NCI-H510A (cell line): ENCODE measurements at regions not wholly inside any gene's neighbourhood (a gene's known extent, or its start where the extent isn't known, plus 50 kb on each side); places are given as distances from the start of the nearest gene placed in this dataset.

Source experiments
- DNase-seq: peaks from one replicate; lab custom pipeline; 2025; lab: John Stamatoyannopoulos, UW

DNA sequence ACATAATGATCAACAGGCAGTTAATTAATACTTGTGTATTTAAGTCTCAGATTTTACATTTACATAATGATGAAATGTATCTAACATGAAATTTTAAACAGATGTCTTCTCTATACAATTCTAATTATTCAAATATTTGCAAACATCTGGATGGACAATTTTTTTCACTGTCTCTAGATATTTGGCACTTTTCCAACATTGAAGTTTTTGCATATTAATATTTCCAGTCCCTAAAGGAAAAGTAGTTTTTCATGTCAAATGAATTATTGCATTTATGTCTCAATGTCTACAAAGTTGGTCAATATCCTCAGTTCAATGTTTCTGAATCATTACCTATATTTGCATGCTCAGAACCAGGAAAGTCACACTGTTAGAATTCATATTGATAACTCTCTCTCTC is 560.9 kb upstream of the PKDCC start:
- no peak for DNase-seq

DNA sequence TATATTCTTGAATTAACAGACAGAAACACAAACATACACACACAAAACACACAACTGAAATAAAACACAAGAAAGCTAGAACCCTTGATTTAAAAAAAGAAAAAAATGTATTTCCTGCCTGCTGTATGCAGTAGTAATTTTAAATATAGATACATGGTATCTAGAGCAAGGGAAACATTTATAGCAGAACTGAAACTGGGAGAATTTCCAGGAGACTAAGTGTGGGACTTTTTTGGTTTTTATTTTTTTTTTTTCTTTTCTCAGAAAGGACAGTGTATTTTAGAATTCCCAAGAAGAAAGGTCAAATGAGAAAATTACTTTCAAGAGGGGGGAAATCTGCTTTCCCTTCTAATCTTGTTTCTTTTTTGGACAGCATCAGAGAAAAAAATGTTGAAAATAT is 558.9 kb upstream of the PKDCC start:
- no peak for DNase-seq

DNA sequence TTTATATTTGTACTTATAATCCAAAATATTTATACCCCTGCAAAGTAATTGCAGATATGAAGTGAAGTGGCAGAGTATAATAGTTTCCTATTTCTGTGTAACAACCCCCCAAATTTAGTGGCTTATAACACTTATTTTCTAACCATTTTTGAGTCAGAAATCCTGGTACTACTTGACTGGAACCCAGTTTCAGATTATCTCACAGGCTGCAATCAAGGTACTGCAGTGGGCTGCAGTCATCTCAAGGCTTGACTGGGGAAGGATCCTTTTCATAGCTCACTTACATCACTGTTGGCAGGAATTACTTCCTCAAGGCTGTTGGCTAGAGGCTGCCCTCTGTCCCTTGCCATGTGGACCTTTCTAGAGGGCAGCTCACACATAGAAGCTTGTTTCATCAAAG is 558.2 kb upstream of the PKDCC start:
- DNase-seq, result no peak

- DNase-seq, result no peak
Observed at GRCh38 chr2:41495050-41495449, 552.8 kb upstream of the PKDCC start.

GRCh38 chr2:41496908-41497307 is 550.9 kb upstream of the PKDCC start:
- no peak for DNase-seq

GRCh38 chr2:41498781-41499180 is 549.0 kb upstream of the PKDCC start:
- DNase-seq, result no peak

GRCh38 chr2:41500895-41501294 is 546.9 kb upstream of the PKDCC start:
- no peak for DNase-seq

DNA sequence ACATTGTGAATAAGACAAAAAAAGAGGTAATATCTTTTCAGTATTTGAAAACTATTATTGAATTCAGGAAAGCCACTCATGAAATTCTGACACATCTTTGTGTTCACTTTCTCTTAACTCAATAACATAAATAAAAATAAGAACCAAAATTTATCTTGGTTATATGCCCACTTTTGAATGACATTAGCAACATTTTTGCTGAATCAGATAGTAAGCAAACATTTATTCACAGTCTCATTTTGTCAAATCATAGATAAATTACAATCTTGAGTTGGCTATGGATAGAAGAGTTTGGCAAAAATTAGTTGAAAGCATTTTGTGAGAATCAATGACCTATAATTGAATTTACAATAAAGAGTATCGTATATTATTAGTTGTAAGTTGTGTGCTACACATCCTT is 545.1 kb upstream of the PKDCC start:
- no peak for DNase-seq

- DNase-seq, result no peak
Observed at GRCh38 chr2:41504532-41504931, 543.3 kb upstream of the PKDCC start.

DNA sequence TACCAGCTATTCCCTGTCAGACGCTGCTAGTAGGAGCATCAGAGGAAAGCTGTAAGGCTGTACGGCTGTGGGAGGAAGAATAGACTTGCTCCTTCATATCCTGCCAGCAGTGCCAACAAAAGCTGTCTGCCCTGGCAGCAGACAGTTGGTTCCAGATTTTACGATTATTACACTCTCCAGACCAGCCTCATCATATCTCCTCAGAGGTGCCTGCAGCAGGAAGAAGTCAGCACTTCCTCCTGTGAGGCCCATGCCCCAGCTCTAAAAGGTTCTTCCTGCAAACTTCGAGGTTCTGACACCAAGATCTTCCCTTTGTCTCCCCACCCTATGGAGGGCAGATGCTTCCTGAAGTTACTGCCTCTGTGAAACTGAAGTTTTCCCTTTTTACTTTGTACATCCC is 537.7 kb upstream of the PKDCC start:
- DNase-seq, result no peak

- no peak for DNase-seq
Observed at GRCh38 chr2:41521211-41521610, 526.6 kb upstream of the PKDCC start.

- no peak for DNase-seq
Observed at GRCh38 chr2:41527525-41528323, 520.1 kb upstream of the PKDCC start.

GRCh38 chr2:41535575-41535974 is 512.2 kb upstream of the PKDCC start:
- DNase-seq, result no peak

DNA sequence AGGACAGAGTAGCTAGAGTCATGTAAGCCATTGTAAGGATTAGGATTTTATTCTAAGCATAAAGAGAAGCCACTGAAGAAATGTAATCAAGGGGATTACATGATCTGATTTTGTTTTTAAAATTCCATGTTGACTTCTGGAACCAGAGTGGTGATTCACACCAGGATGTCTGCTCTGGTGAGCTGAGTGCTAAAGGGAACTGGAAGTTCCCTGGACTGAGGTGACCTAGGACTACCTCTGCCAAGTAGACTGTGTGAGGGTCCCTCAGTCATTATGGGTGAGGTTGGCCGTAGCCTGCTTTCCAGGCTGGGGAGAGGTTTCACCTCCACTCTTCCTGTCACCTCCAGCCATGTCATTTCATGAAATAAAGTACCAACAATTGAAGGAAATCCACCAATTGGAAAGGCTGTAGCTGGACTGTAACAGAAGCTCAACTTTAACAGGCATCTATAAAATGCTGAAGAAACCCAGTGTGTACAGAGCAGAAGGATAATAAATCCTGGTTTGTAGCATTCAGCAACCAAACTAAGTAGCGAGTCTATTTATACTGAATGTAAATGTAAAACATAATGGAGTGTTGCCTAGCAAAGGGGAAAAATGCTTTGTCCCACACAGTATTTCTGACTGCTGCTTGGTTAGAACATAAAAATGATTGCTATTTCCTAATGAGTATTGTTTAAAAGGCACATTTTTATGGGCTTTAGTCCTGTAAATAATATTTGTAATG is 507.4 kb upstream of the PKDCC start:
- no peak for DNase-seq

DNA sequence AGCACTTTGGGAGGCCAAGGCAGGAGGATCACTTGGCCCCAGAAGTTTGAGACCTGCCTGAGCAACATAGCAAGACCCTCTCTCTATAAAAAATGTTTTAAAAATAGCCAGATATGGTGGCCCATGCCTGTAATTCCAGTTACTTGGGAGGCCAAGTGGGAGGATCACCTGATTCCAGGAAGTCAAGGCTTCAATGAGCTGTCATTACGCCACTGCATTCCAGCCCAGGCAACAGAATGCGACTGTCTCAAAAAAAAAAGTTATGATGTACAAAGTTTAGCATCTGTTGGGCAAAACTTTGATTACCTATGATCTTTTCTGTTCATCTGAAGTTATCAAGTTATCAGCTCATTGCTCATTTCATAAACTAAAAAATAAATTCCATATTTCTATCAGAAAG is 504.1 kb upstream of the PKDCC start:
- no peak for DNase-seq

DNA sequence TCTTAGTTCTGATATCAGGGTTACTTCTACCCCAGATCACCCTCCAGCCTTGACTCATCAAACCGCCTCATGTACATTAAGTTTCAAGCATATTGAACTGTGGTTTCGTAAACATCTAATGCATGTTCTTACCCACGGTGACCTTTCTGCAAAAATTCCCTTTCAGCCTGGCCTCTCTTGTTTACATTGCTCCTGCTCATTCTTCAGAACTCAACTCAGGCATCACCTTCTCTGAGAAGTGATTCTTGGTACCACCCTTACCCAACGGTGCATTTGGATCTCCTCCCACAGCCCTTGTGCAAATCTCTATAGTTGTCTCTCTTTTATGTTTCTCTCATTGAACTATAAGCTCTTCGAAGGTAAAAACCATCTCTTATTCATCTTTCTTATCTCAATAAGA is 503.1 kb upstream of the PKDCC start:
- DNase-seq, result no peak

GRCh38 chr2:41546031-41546430 is 501.8 kb upstream of the PKDCC start:
- DNase-seq, result no peak

GRCh38 chr2:41568648-41569047 is 479.2 kb upstream of the PKDCC start:
- no peak for DNase-seq

GRCh38 chr2:41572154-41572553 is 475.7 kb upstream of the PKDCC start:
- no peak for DNase-seq

GRCh38 chr2:41576423-41576822 is 471.4 kb upstream of the PKDCC start:
- no peak for DNase-seq

GRCh38 chr2:41579806-41580205 is 468.0 kb upstream of the PKDCC start:
- DNase-seq, result no peak

DNA sequence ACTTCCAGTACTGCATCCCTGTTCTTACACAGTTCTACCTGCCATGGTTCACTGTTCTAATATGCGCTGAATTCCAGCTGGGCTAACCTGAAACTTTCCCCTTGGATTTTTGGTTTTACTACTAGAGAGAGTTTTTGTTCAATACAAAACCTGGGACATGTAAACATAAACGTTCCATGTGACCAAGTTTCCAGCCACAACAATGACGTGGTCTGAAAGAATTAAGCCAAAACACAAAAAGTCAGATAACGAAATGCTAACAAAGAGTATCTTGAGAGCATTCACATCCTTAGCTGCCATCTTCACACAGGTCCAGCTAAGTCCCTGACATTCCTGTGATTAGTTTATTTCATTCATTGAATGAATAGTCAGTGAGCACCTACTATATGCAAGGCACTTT is 467.0 kb upstream of the PKDCC start:
- no peak for DNase-seq

GRCh38 chr2:41595240-41595639 is 452.6 kb upstream of the PKDCC start:
- DNase-seq, result no peak

DNA sequence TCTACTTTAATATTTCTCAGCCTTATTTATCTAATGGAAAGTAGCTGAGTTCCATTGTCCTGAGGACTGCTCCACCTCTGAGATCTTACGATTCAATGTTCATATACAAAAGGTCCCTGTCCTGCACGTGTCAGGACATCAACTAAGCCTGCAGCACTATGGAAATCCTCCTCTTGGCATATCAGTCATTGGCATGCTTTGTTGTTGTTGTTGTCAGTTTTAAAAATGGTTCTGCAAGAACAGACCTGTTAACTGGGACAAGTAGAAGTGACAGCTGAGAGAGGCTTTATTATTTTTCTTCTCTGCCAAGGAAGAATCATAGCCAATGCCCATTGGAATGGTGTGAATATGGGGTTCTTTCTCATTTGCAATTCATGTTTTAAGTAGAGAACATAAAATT is 450.1 kb upstream of the PKDCC start:
- no peak for DNase-seq
